Keratinocyte (primary cell): ENCODE measurements at regions not wholly inside any gene's neighbourhood (a gene's known extent, or its start where the extent isn't known, plus 50 kb on each side); places are given as distances from the start of the nearest gene placed in this dataset.

Source experiments
- CTCF ChIP-seq, 3 experiments: IDR thresholded peaks in 1 of 3; conservative IDR thresholded peaks in 1 of 3; optimal IDR thresholded peaks in 1 of 3; 2 replicates in 2 of 3; 3 replicates in 1 of 3; pipeline versions ENCODE3 to v1.5.1; 2011; ENCODE audit warnings: low read length in 3 of 3, mild to moderate bottlenecking in 3 of 3, moderate library complexity in 2 of 3, control low read depth in 1 of 3, inconsistent platforms in 1 of 3; ENCODE audit not compliant: insufficient read depth in 2 of 3; ENCODE audit errors: extremely low read depth in 1 of 3
- EZH2 ChIP-seq: IDR thresholded peaks from one replicate; pipeline ENCODE4 v1.6.1; 2012; ENCODE audit warnings: inconsistent platforms, mild to moderate bottlenecking, low read length, moderate library complexity

GRCh38 chr5:2569774-2570542 is 181.5 kb downstream of the IRX2 start:
- TF ChIP-seq CTCF (optimal IDR thresholded peaks at IDR 0.05 in 1 of 3, IDR thresholded peaks at IDR 0.05 in 1 of 3, conservative IDR thresholded peaks at IDR 0.05 in 1 of 3; ENCODE audit: extremely low read depth in 1 of 3, insufficient read depth in 2 of 3, low read length in 3 of 3) = no peak
- TF ChIP-seq EZH2 = no peak
